OCI-LY1 (cell line): ENCODE measurements at regions not wholly inside any gene's neighbourhood (a gene's known extent, or its start where the extent isn't known, plus 50 kb on each side); places are given as distances from the start of the nearest gene placed in this dataset.

Source experiments
- CTCF ChIP-seq: fragments of 200-600 bp; sonication (generic), shearing (Covaris generic); IDR thresholded peaks from 2 replicates; pipeline ENCODE4 v1.5.1; 2017; ENCODE audit warnings: mild to moderate bottlenecking, antibody characterized with exemption, low read length, moderate library complexity, mixed read lengths
- EZH2 ChIP-seq: fragments of 200-600 bp; sonication (generic), shearing (Covaris generic); IDR thresholded peaks from 2 replicates; pipeline ENCODE4 v1.8.0; 2017; ENCODE audit warnings: borderline replicate concordance, mixed run types, mild to moderate bottlenecking, antibody characterized with exemption, low read length, moderate library complexity, mixed read lengths

GRCh38 chr19:30679789-30680188 is 307.6 kb downstream of the ZNF536 start:
- TF ChIP-seq CTCF (no peak), EZH2 (no peak)
